ENCODE measurements at regions not wholly inside any gene's neighbourhood (a gene's known extent, or its start where the extent isn't known, plus 50 kb on each side); places are given as distances from the start of the nearest gene placed in this dataset.

GRCh38 chr6:15981956-15982355, 146.9 kb upstream of the MYLIP start:
- TF ChIP-seq, protein P1, sequence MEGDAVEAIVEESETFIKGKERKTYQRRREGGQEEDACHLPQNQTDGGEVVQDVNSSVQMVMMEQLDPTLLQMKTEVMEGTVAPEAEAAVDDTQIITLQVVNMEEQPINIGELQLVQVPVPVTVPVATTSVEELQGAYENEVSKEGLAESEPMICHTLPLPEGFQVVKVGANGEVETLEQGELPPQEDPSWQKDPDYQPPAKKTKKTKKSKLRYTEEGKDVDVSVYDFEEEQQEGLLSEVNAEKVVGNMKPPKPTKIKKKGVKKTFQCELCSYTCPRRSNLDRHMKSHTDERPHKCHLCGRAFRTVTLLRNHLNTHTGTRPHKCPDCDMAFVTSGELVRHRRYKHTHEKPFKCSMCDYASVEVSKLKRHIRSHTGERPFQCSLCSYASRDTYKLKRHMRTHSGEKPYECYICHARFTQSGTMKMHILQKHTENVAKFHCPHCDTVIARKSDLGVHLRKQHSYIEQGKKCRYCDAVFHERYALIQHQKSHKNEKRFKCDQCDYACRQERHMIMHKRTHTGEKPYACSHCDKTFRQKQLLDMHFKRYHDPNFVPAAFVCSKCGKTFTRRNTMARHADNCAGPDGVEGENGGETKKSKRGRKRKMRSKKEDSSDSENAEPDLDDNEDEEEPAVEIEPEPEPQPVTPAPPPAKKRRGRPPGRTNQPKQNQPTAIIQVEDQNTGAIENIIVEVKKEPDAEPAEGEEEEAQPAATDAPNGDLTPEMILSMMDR (IDR thresholded peaks at IDR 0.05; ENCODE audit: low read depth, low read length), result no peak
- DNase-seq (ENCODE audit: extremely low read depth, low read depth), result no peak

GRCh38 chr6:15980801-15981200, 148.1 kb upstream of the MYLIP start:
- TF ChIP-seq, protein P1 (IDR thresholded peaks at IDR 0.05; ENCODE audit: low read depth, low read length), result no peak
- DNase-seq (ENCODE audit: extremely low read depth, low read depth), result no peak

DNA sequence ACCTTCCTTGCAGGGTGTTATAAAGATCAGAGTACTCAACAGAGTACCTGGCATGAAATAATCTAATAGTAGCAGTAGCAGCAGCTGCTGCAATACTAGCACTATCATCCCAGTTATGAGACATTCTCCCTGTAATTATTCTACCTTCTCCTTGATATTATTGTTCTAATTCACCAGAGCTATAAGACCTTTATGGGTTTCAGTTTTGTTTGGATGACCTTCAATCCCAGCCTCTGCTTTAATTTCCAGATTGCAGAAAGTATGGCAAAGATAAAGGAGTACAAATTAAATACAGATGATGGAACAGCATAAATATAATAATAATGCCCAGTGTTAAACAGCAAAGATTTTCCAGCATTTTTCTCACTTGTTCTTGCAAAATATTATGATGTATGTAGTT, 150.5 kb upstream of the MYLIP start:
- DNase-seq (ENCODE audit: extremely low read depth, low read depth), result no peak
- TF ChIP-seq, protein P1 (IDR thresholded peaks at IDR 0.05; ENCODE audit: low read depth, low read length), result no peak

GRCh38 chr6:15977050-15977449, 151.8 kb upstream of the MYLIP start:
- DNase-seq (ENCODE audit: extremely low read depth, low read depth), result no peak
- TF ChIP-seq, protein P1 (IDR thresholded peaks at IDR 0.05; ENCODE audit: low read depth, low read length), result no peak

DNA sequence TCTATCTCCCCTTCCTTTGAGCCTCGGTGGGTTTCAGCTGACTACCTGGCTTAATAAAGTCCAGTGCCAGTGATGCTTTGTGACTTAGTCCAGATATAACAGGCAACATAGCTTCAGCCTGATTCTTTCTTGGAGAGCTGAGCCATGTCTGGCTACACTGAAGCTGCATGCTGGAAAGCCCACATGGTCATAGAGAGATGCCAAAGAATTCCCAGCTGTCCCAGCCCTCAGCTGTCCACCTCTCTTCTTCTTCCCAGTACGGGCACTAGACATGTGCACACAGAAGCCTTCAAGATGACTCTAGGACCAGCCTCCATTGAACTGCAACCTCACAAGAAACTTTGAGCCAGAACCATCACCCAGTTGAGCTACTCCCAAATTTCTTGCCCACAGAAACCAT, 154.1 kb upstream of the MYLIP start:
- DNase-seq (ENCODE audit: extremely low read depth, low read depth), result no peak
- TF ChIP-seq, protein P1 (IDR thresholded peaks at IDR 0.05; ENCODE audit: low read depth, low read length), result no peak

DNA sequence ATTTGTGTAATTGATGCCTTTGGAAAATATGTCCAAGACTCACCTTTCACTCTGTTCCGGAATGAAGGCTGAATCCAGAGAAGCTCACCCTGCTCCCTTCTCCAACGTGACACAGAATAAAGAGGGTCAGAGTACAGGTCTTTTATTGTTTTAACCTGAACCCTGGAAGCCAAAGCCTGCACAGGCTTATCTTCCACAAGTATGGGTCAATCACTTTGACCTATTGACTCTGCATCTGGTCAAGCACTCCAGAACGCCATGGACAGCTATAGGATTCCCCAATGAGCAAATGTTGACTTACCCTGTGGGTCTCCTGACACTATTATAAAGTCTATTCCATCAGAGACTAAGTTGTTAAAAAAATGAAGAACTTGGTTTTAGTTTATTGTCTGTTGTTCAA, 158.4 kb upstream of the MYLIP start:
- TF ChIP-seq, protein P1 (IDR thresholded peaks at IDR 0.05; ENCODE audit: low read depth, low read length), result no peak
- DNase-seq (ENCODE audit: extremely low read depth, low read depth), result no peak

DNA sequence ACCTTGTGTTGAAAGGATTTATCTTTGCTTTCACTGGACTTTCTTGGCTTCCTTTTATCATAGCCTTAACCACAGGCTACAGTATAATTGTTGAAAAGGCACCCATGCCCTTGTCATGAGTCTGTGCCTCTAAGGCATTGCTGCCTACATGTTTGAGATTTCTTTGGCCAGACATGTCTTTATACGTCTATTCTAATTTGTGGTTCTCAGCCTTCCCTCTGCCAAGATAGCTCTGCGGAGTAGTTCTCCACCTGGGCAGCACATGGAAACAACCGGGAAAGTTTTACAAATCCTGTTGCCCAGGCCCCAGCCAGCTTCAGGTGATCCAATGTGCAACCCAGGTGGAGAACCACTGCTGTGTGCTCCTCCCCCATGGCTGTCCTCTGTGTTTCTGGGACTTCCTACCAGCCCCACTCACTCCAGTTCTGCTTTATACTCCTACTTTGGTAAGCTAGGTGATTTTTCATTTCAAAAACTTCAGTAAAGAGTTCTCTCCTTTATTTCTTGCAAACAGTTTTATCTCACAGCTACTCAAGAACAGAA, 159.6 kb upstream of the MYLIP start:
- TF ChIP-seq, protein P1 (IDR thresholded peaks at IDR 0.05; ENCODE audit: low read depth, low read length), result no peak
- no peak for DNase-seq (ENCODE audit: extremely low read depth, low read depth)

Data from AG09319 (cell line).